Ascending aorta (tissue), 2 donors: ENCODE measurements at regions not wholly inside any gene's neighbourhood (a gene's known extent, or its start where the extent isn't known, plus 50 kb on each side); places are given as distances from the start of the nearest gene placed in this dataset.
"Not testable (repeated sequence)": the region's sequence is repeated elsewhere in the genome, so short reads cannot be mapped to it uniquely, and the experiment has no call there.

ENCODE experiments used
- DNase-seq, 2 donors: peaks; one replicate each; pipeline ENCODE4 v3.0.0-alpha.2; 2019; ENCODE audit warnings: low spot score in 2 of 2
- H3K27ac ChIP-seq, 2 donors: fragments of 200-600 bp; sonication (generic); one replicate each; pipeline ENCODE4 v1.5.1; 2016 to 2017; ENCODE audit warnings: mild to moderate bottlenecking in 1 of 2
- H3K27me3 ChIP-seq: fragments of 200-600 bp; sonication (generic); one replicate; pipeline ENCODE4 v1.5.1; 2017
- H3K36me3 ChIP-seq, 2 donors: fragments of 200-600 bp; sonication (generic); one replicate each; pipeline ENCODE4 v1.5.1; 2016
- H3K4me1 ChIP-seq, 2 donors: fragments of 200-600 bp; sonication (generic); one replicate each; pipeline ENCODE4 v1.5.1; 2016 to 2017; ENCODE audit warnings: mild to moderate bottlenecking in 1 of 2
- H3K4me3 ChIP-seq, 2 donors: fragments of 200-600 bp; sonication (generic); one replicate each; pipeline ENCODE4 v1.5.1; 2016 to 2017; ENCODE audit warnings: mild to moderate bottlenecking in 1 of 2
- H3K9me3 ChIP-seq, 2 donors: fragments of 200-600 bp; sonication (generic); one replicate each; pipeline ENCODE4 v1.5.1; 2016
- CTCF ChIP-seq, 3 experiments: fragments of 200-600 bp in 2 of 3; fragments of 450-650 bp in 1 of 3; sonication (generic) in 2 of 3; IDR thresholded peaks; one replicate each; pipeline ENCODE4 v1.5.1; 2016 to 2019; ENCODE audit warnings: antibody characterized with exemption in 3 of 3, mild to moderate bottlenecking in 1 of 3, moderate library complexity in 1 of 3
- intact Hi-C: fragments of 100-400 bp; cut with DNase I; formaldehyde crosslinking; loops from one replicate; pipeline ENCODE4 v1.15.1; 2023

- DNase-seq, result no peak
- no peak overlapping the region for H3K27ac ChIP-seq
- intact Hi-C loops, result no loop called here
- no peaks in the 10 kb centered on the region for H3K36me3 ChIP-seq
- no peaks in the 10 kb centered on the region for H3K4me1 ChIP-seq
- H3K9me3 ChIP-seq, result no peaks in the 10 kb centered on the region
- no peak for TF ChIP-seq CTCF (IDR thresholded peaks at IDR 0.05)
- no peak overlapping the region for H3K4me3 ChIP-seq
- no peaks in the 10 kb centered on the region for H3K27me3 ChIP-seq
Observed at GRCh38 chr3:181329024-181329423, 339.5 kb upstream of the DNAJC19 start.

- Histone ChIP-seq H3K4me1 (no peaks in the 10 kb centered on the region), H3K27me3 (no peaks in the 10 kb centered on the region), H3K27ac (no peak overlapping the region), H3K36me3 (no peaks in the 10 kb centered on the region), H3K4me3 (no peak overlapping the region), H3K9me3 (no peaks in the 10 kb centered on the region)
- no peak for TF ChIP-seq CTCF (IDR thresholded peaks at IDR 0.05)
- intact Hi-C loops, result no loop called here
- DNase-seq, result no peak
Observed at GRCh38 chr3:181328346-181328745, 338.8 kb upstream of the DNAJC19 start.

- intact Hi-C loops, result no loop called here
- Histone ChIP-seq H3K9me3 (no peaks in the 10 kb centered on the region), H3K4me1 (no peaks in the 10 kb centered on the region), H3K27me3 (no peaks in the 10 kb centered on the region), H3K4me3 (no peak overlapping the region), H3K36me3 (no peaks in the 10 kb centered on the region), H3K27ac (no peak overlapping the region)
- no peak for TF ChIP-seq CTCF (IDR thresholded peaks at IDR 0.05)
- DNase-seq, result no peak
Observed at GRCh38 chr3:181327349-181327748, 337.8 kb upstream of the DNAJC19 start.

- no peaks in the 10 kb centered on the region for H3K36me3 ChIP-seq
- TF ChIP-seq CTCF (IDR thresholded peaks at IDR 0.05), result peak in 2 of 3 experiments; percentile 11 to 22
- H3K27ac ChIP-seq, result no peak overlapping the region
- H3K9me3 ChIP-seq, result no peaks in the 10 kb centered on the region
- DNase-seq, result no peak
- intact Hi-C loops, result no loop called here
- no peaks in the 10 kb centered on the region for H3K4me1 ChIP-seq
- no peaks in the 10 kb centered on the region for H3K27me3 ChIP-seq
- no peak overlapping the region for H3K4me3 ChIP-seq
Observed at GRCh38 chr3:181326637-181327223, 337.2 kb upstream of the DNAJC19 start.

- H3K9me3 ChIP-seq, H3K27ac ChIP-seq, H3K4me3 ChIP-seq, H3K27me3 ChIP-seq, H3K4me1 ChIP-seq, intact Hi-C loops, H3K36me3 ChIP-seq, DNase-seq: not testable (repeated sequence)
Observed at GRCh38 chr3:181324516-181324915, 335.0 kb upstream of the DNAJC19 start.

- no peaks in the 10 kb centered on the region for H3K27me3 ChIP-seq
- no peak overlapping the region for H3K27ac ChIP-seq
- H3K4me1 ChIP-seq, result no peaks in the 10 kb centered on the region
- intact Hi-C loops, result no loop called here
- DNase-seq, result no peak
- TF ChIP-seq CTCF (IDR thresholded peaks at IDR 0.05), result no peak
- H3K36me3 ChIP-seq, result no peaks in the 10 kb centered on the region
- no peak overlapping the region for H3K4me3 ChIP-seq
- H3K9me3 ChIP-seq, result no peaks in the 10 kb centered on the region
Observed at GRCh38 chr3:181318321-181318720, 328.8 kb upstream of the DNAJC19 start.
